Astrocyte (in vitro differentiated cells and primary cell): ENCODE measurements at regions not wholly inside any gene's neighbourhood (a gene's known extent, or its start where the extent isn't known, plus 50 kb on each side); places are given as distances from the start of the nearest gene placed in this dataset.
A peak's percentile ranks its signal among the peaks of the same experiment; 100 is the strongest.

Experiments
- DNase-seq: peaks from one replicate; pipeline ENCODE4 v3.0.0-alpha.2; 2010; ENCODE audit warnings: low read depth
- FAIRE-seq: peaks from 2 replicates; lab custom pipeline; 2011; peaks lifted over from hg19 to GRCh38; lab: Jason Lieb, UNC
- H2AFZ ChIP-seq: 2 replicates; pipeline ENCODE4 v1.6.0; 2012; ENCODE audit warnings: low read depth, low read length, inconsistent platforms
- H3K27ac ChIP-seq: 2 replicates; pipeline ENCODE4 v1.5.1; 2011; ENCODE audit warnings: low read depth, low read length, inconsistent platforms
- H3K27me3 ChIP-seq: 2 replicates; pipeline ENCODE4 v1.6.0; 2011; ENCODE audit warnings: low read length, inconsistent platforms; ENCODE audit not compliant: insufficient read depth
- H3K36me3 ChIP-seq: 2 replicates; pipeline ENCODE4 v1.5.1; 2011; ENCODE audit warnings: low read length, inconsistent platforms; ENCODE audit not compliant: insufficient read depth
- H3K4me1 ChIP-seq: 2 replicates; pipeline ENCODE4 v1.5.1; 2011; ENCODE audit warnings: low read length, inconsistent platforms; ENCODE audit not compliant: insufficient read depth
- H3K4me2 ChIP-seq: 2 replicates; pipeline ENCODE4 v1.6.0; 2012; ENCODE audit warnings: low read length, inconsistent platforms
- H3K4me3 ChIP-seq: 2 replicates; pipeline ENCODE4 v1.5.1; 2011; ENCODE audit warnings: low read depth, mild to moderate bottlenecking, low read length, inconsistent platforms; ENCODE audit not compliant: insufficient read depth
- H3K79me2 ChIP-seq: 2 replicates; pipeline ENCODE4 v1.6.0; 2012; ENCODE audit warnings: mild to moderate bottlenecking, low read length, inconsistent platforms; ENCODE audit not compliant: insufficient read depth
- H3K9ac ChIP-seq: 2 replicates; pipeline ENCODE4 v1.6.0; 2012; ENCODE audit warnings: mild to moderate bottlenecking, low read length, inconsistent platforms
- H3K9me3 ChIP-seq: 2 replicates; pipeline ENCODE4 v1.5.1; 2012; ENCODE audit warnings: low read depth, mild to moderate bottlenecking, low read length, inconsistent platforms; ENCODE audit not compliant: insufficient read depth
- H4K20me1 ChIP-seq: 2 replicates; pipeline ENCODE4 v1.6.0; 2012; ENCODE audit warnings: low read length, inconsistent platforms; ENCODE audit not compliant: insufficient read depth
- H3K27ac Mint-ChIP-seq: one replicate; pipeline ENCODE4 v1.8.0; 2021; ENCODE audit warnings: mild to moderate bottlenecking, mixed read lengths; ENCODE audit not compliant: unreplicated experiment
- H3K27me3 Mint-ChIP-seq: one replicate; pipeline ENCODE4 v1.8.0; 2021; ENCODE audit warnings: low read depth, mixed read lengths; ENCODE audit not compliant: unreplicated experiment
- H3K36me3 Mint-ChIP-seq: one replicate; pipeline ENCODE4 v1.8.0; 2021; ENCODE audit warnings: low read depth, mixed read lengths; ENCODE audit not compliant: unreplicated experiment
- H3K4me1 Mint-ChIP-seq: one replicate; pipeline ENCODE4 v1.8.0; 2021; ENCODE audit warnings: low read depth, mixed read lengths; ENCODE audit not compliant: unreplicated experiment
- H3K4me3 Mint-ChIP-seq: one replicate; pipeline ENCODE4 v1.8.0; 2021; ENCODE audit warnings: mild to moderate bottlenecking, moderate library complexity, mixed read lengths; ENCODE audit not compliant: unreplicated experiment
- H3K9me3 Mint-ChIP-seq: one replicate; pipeline ENCODE4 v1.8.0; 2021; ENCODE audit warnings: mild to moderate bottlenecking, mixed read lengths; ENCODE audit not compliant: unreplicated experiment
- CTCF ChIP-seq: IDR thresholded peaks from 2 replicates; pipeline ENCODE4 v1.5.1; 2011; ENCODE audit warnings: low read depth, mild to moderate bottlenecking, inconsistent platforms, low read length, moderate library complexity; ENCODE audit not compliant: insufficient read depth
- EZH2 ChIP-seq: IDR thresholded peaks from 2 replicates; pipeline ENCODE4 v1.6.1; 2012; ENCODE audit warnings: mild to moderate bottlenecking, low read length, inconsistent platforms; ENCODE audit not compliant: insufficient read depth

GRCh38 chr6:80433673-80434025 lies 327.2 kb downstream of the BCKDHB start:
- no peak for DNase-seq
- TF ChIP-seq CTCF: no peak
- Mint-ChIP-seq H3K9me3 (peaks cover 10% of the 10 kb centered on the region), H3K4me1 (peaks cover 7% of the 10 kb centered on the region), H3K27me3 (no peaks in the 10 kb centered on the region), H3K36me3 (no peaks in the 10 kb centered on the region), H3K4me3 (no peak overlapping the region), H3K27ac (peak overlapping the region; percentile 11)
- no peaks in the 10 kb centered on the region for H3K79me2 ChIP-seq
- no peaks in the 10 kb centered on the region for H3K27me3 ChIP-seq
- no peak overlapping the region for H3K4me2 ChIP-seq
- H3K36me3 ChIP-seq: no peaks in the 10 kb centered on the region
- H3K27ac ChIP-seq: no peak overlapping the region
- H3K9ac ChIP-seq: no peak overlapping the region
- no peak for FAIRE-seq
- H3K4me1 ChIP-seq: peaks cover 8% of the 10 kb centered on the region
- no peaks in the 10 kb centered on the region for H4K20me1 ChIP-seq
- no peak overlapping the region for H2AFZ ChIP-seq
- no peaks in the 10 kb centered on the region for H3K9me3 ChIP-seq
- H3K4me3 ChIP-seq: no peak overlapping the region

GRCh38 chr6:80433010-80433672 lies 326.7 kb downstream of the BCKDHB start:
- no peak overlapping the region for H3K4me3 ChIP-seq
- no peaks in the 10 kb centered on the region for H4K20me1 ChIP-seq
- TF ChIP-seq EZH2 (no peak), CTCF (no peak)
- Mint-ChIP-seq H3K36me3 (peaks cover 2% of the 10 kb centered on the region), H3K4me1 (peaks cover 5% of the 10 kb centered on the region), H3K27me3 (no peaks in the 10 kb centered on the region), H3K9me3 (peaks cover 15% of the 10 kb centered on the region), H3K27ac (peak overlapping the region; percentile 11), H3K4me3 (no peak overlapping the region)
- H3K27me3 ChIP-seq: no peaks in the 10 kb centered on the region
- no peaks in the 10 kb centered on the region for H3K9me3 ChIP-seq
- H3K36me3 ChIP-seq: no peaks in the 10 kb centered on the region
- DNase-seq (no peak), FAIRE-seq (no peak)
- no peak overlapping the region for H2AFZ ChIP-seq
- no peak overlapping the region for H3K9ac ChIP-seq
- H3K27ac ChIP-seq: no peak overlapping the region
- H3K4me1 ChIP-seq: peaks cover 4% of the 10 kb centered on the region
- no peaks in the 10 kb centered on the region for H3K79me2 ChIP-seq
- H3K4me2 ChIP-seq: no peak overlapping the region

- Mint-ChIP-seq H3K36me3 (peaks cover 11% of the 10 kb centered on the region), H3K9me3 (peaks cover 31% of the 10 kb centered on the region), H3K4me3 (no peak overlapping the region), H3K27ac (peak overlapping the region; percentile 95), H3K27me3 (no peaks in the 10 kb centered on the region), H3K4me1 (peaks cover 19% of the 10 kb centered on the region)
- H3K27ac ChIP-seq: peak overlapping the region; percentile 81
- H3K27me3 ChIP-seq: no peaks in the 10 kb centered on the region
- no peaks in the 10 kb centered on the region for H4K20me1 ChIP-seq
- DNase-seq (peak; percentile 100), FAIRE-seq (no peak)
- peaks cover 13% of the 10 kb centered on the region for H3K4me1 ChIP-seq
- TF ChIP-seq EZH2 (no peak), CTCF (peak; percentile 22)
- no peaks in the 10 kb centered on the region for H3K36me3 ChIP-seq
- H3K9ac ChIP-seq: peak overlapping the region; percentile 15
- peaks cover 8% of the 10 kb centered on the region for H3K9me3 ChIP-seq
- H3K4me3 ChIP-seq: no peak overlapping the region
- no peak overlapping the region for H2AFZ ChIP-seq
- H3K79me2 ChIP-seq: no peaks in the 10 kb centered on the region
- H3K4me2 ChIP-seq: peak overlapping the region; percentile 59
Observed at GRCh38 chr6:80425089-80425823, 318.8 kb downstream of the BCKDHB start.
